ENCODE measurements at regions not wholly inside any gene's neighbourhood (a gene's known extent, or its start where the extent isn't known, plus 50 kb on each side); places are given as distances from the start of the nearest gene placed in this dataset.

DNA sequence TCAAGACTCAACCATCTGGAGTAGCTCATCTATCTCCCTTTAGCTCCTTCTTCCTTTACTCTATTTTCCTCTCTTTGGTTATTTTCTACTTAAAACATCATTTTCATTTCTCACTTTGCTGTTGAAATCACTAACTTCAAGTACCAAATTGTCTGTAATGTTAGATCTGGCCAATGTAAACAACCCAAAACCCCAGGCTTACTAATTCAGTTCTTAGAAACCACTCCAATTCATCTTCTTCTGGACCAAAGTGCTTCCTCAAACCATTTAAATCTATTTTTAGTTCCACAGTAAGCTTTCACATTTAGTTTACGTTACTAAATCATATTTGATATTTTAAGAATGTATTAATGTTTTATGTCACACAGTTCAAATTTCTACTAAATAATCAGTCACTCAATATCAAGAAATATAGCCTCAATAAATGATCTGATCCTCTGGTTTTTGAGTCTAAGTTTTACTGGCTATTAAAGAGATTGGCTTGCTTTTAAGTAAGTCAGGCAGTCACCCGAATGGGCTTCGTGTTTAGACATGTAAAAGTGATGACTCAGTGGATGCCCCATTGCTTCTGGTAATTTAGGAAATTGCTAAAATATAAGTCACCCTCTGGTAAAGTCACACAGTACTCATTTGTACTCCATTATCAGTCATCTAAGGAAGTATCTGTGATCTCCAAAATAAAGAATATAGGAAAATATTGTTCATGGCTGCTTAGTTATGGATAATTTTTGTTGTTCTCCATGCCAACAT lies 527.2 kb upstream of the SOX11 start:
- H3K36me3 ChIP-seq (replicated peaks in 1 of 2; ENCODE audit: control insufficient read depth in 1 of 2, insufficient read depth in 2 of 2, low read length in 2 of 2): no peaks in the 10 kb centered on the region
- no peaks in the 10 kb centered on the region for H3K79me2 ChIP-seq (ENCODE audit: insufficient read depth, low read length)
- no peak overlapping the region for H3K9ac ChIP-seq (ENCODE audit: insufficient read depth, low read depth, low read length)
- intact Hi-C loops (cut with micrococcal nuclease; ENCODE audit: unreplicated experiment) (no loop called here), in situ Hi-C loops (cut with HindIII; ENCODE audit: extremely low pct_ligation_motif_present, low pct_unique_long_range_greater_than_20kb) (no loop called here)
- H3K4me3 ChIP-seq (replicated peaks in 1 of 3; ENCODE audit: insufficient read depth in 1 of 3, low read depth in 2 of 3, low read length in 3 of 3): no peak overlapping the region
- peaks cover 97% of the 10 kb centered on the region for H3K9me3 ChIP-seq (ENCODE audit: low read length)
- no peak for ATAC-seq
- CTCF ChIA-PET (ENCODE audit: low intra/inter-chr PET ratio, low total read pairs): no interaction called here
- H2AFZ ChIP-seq (ENCODE audit: low read length): no peak overlapping the region
- POLR2A ChIA-PET: no interaction called here
- 1% methylated on average over 3 of the region's 3 CpGs for WGBS (ENCODE audit: low lambda C conversion rate)
- TF ChIP-seq MAFK (conservative IDR thresholded peaks at IDR 0.05 in 1 of 2, IDR thresholded peaks at IDR 0.05 in 1 of 2; ENCODE audit: low read length in 2 of 2) (peak in 1 of 2 experiments; percentile 43; a peak in 1 of 4 replicates), ESRRA (CRISPR knock-in tag; IDR thresholded peaks at IDR 0.05; ENCODE audit: low read depth) (no peak), ELF1 (CRISPR knock-in tag; IDR thresholded peaks at IDR 0.05) (no peak)
- TF ChIP-seq, protein P1, sequence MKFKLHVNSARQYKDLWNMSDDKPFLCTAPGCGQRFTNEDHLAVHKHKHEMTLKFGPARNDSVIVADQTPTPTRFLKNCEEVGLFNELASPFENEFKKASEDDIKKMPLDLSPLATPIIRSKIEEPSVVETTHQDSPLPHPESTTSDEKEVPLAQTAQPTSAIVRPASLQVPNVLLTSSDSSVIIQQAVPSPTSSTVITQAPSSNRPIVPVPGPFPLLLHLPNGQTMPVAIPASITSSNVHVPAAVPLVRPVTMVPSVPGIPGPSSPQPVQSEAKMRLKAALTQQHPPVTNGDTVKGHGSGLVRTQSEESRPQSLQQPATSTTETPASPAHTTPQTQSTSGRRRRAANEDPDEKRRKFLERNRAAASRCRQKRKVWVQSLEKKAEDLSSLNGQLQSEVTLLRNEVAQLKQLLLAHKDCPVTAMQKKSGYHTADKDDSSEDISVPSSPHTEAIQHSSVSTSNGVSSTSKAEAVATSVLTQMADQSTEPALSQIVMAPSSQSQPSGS (CRISPR knock-in tag; IDR thresholded peaks at IDR 0.05): no peak
- H3K4me2 ChIP-seq (ENCODE audit: low read depth, low read length): no peak overlapping the region
- no peaks in the 10 kb centered on the region for H3K4me1 ChIP-seq (ENCODE audit: insufficient read depth, low read length)
- no peak for FAIRE-seq
- DNase-seq (ENCODE audit: low spot score): no peak
- BruUV-seq (replicated peaks): no TSS peak
- H3K27me3 ChIP-seq (ENCODE audit: control insufficient read depth in 1 of 2, insufficient read depth in 2 of 2, low read length in 2 of 2): no peaks in the 10 kb centered on the region
- no peak overlapping the region for H3K27ac ChIP-seq (ENCODE audit: extremely low read length, insufficient read depth, low read length)
- H4K20me1 ChIP-seq (ENCODE audit: insufficient read depth, low read length): no peaks in the 10 kb centered on the region

DNA sequence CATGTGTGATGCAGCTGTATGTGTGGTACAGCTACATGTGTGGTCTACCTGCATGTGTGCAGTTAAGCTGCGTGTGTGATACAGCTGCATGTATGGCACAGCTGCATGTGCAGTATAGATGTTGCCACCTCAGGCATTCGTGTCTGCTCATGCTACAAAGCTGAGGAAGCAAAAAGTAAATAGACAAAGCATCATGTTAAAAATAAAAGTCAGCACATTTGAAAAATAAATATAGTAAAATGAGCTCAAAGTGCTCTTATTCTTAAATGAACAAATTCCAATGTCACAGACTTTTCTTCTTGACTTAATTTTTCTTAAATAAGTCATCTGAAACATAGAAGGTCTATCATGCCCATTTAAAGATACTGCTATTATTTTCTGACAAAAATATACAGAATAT lies 519.3 kb upstream of the SOX11 start:
- no peaks in the 10 kb centered on the region for H3K27me3 ChIP-seq (ENCODE audit: control insufficient read depth in 1 of 2, insufficient read depth in 2 of 2, low read length in 2 of 2)
- ChIA-PET CTCF (ENCODE audit: low intra/inter-chr PET ratio, low total read pairs) (no interaction called here), POLR2A (no interaction called here)
- H3K4me3 ChIP-seq (replicated peaks in 1 of 3; ENCODE audit: insufficient read depth in 1 of 3, low read depth in 2 of 3, low read length in 3 of 3): no peak overlapping the region
- in situ Hi-C loops (cut with HindIII; ENCODE audit: extremely low pct_ligation_motif_present, low pct_unique_long_range_greater_than_20kb): no loop called here
- no peak overlapping the region for H2AFZ ChIP-seq (ENCODE audit: low read length)
- H3K9me3 ChIP-seq (ENCODE audit: low read length): peaks cover 94% of the 10 kb centered on the region
- no peak overlapping the region for H3K9ac ChIP-seq (ENCODE audit: insufficient read depth, low read depth, low read length)
- no peaks in the 10 kb centered on the region for H4K20me1 ChIP-seq (ENCODE audit: insufficient read depth, low read length)
- no peaks in the 10 kb centered on the region for H3K4me1 ChIP-seq (ENCODE audit: insufficient read depth, low read length)
- intact Hi-C loops (cut with micrococcal nuclease; ENCODE audit: unreplicated experiment): no loop called here
- H3K4me2 ChIP-seq (ENCODE audit: low read depth, low read length): no peak overlapping the region
- no peaks in the 10 kb centered on the region for H3K79me2 ChIP-seq (ENCODE audit: insufficient read depth, low read length)
- no TSS peak for BruUV-seq (replicated peaks)
- no peaks in the 10 kb centered on the region for H3K36me3 ChIP-seq (replicated peaks in 1 of 2; ENCODE audit: control insufficient read depth in 1 of 2, insufficient read depth in 2 of 2, low read length in 2 of 2)
- peak; percentile 60 for TF ChIP-seq MAFF (IDR thresholded peaks at IDR 0.05; ENCODE audit: low read depth, low read length)
- TF ChIP-seq, protein P2, sequence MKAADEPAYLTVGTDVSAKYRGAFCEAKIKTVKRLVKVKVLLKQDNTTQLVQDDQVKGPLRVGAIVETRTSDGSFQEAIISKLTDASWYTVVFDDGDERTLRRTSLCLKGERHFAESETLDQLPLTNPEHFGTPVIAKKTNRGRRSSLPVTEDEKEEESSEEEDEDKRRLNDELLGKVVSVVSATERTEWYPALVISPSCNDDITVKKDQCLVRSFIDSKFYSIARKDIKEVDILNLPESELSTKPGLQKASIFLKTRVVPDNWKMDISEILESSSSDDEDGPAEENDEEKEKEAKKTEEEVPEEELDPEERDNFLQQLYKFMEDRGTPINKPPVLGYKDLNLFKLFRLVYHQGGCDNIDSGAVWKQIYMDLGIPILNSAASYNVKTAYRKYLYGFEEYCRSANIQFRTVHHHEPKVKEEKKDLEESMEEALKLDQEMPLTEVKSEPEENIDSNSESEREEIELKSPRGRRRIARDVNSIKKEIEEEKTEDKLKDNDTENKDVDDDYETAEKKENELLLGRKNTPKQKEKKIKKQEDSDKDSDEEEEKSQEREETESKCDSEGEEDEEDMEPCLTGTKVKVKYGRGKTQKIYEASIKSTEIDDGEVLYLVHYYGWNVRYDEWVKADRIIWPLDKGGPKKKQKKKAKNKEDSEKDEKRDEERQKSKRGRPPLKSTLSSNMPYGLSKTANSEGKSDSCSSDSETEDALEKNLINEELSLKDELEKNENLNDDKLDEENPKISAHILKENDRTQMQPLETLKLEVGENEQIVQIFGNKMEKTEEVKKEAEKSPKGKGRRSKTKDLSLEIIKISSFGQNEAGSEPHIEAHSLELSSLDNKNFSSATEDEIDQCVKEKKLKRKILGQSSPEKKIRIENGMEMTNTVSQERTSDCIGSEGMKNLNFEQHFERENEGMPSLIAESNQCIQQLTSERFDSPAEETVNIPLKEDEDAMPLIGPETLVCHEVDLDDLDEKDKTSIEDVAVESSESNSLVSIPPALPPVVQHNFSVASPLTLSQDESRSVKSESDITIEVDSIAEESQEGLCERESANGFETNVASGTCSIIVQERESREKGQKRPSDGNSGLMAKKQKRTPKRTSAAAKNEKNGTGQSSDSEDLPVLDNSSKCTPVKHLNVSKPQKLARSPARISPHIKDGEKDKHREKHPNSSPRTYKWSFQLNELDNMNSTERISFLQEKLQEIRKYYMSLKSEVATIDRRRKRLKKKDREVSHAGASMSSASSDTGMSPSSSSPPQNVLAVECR (CRISPR knock-in tag; IDR thresholded peaks at IDR 0.05; ENCODE audit: borderline replicate concordance): no peak
- no peak for TF ChIP-seq ZNF160 (CRISPR knock-in tag; IDR thresholded peaks at IDR 0.05)
- no peak for TF ChIP-seq ZNF224 (CRISPR knock-in tag; IDR thresholded peaks at IDR 0.05)
- peak; percentile 47 to 71; a peak in 3 of 4 replicates for TF ChIP-seq MAFK (conservative IDR thresholded peaks at IDR 0.05 in 1 of 2, IDR thresholded peaks at IDR 0.05 in 1 of 2; ENCODE audit: low read length in 2 of 2)
- WGBS (ENCODE audit: low lambda C conversion rate): 3% methylated on average over 2 of the region's 2 CpGs
- ATAC-seq: no peak
- no peak for DNase-seq (ENCODE audit: low spot score)
- no peak for FAIRE-seq
- H3K27ac ChIP-seq (ENCODE audit: extremely low read length, insufficient read depth, low read length): no peak overlapping the region
